HCT116 (cell line): ENCODE measurements at regions not wholly inside any gene's neighbourhood (a gene's known extent, or its start where the extent isn't known, plus 50 kb on each side); places are given as distances from the start of the nearest gene placed in this dataset.

Experiments used
- ATAC-seq: fragments of 200-7000 bp; cut with Tn5 transposase; 2 replicates; pipeline ENCODE4 v1.9.1; 2020; ENCODE audit warnings: mild to moderate bottlenecking, moderate library complexity
- BruUV-seq: library from RNA; stranded (reverse); fragments of 400-500 nt; replicated peaks from 2 replicates; lab custom pipeline; 2021; lab: Mats Ljungman, UMichigan
- CTCF ChIA-PET: fragments of 300-600 bp; sonication (Branson Sonifier 250); formaldehyde crosslinking; loops from one replicate; lab custom pipeline; 2021; ENCODE audit warnings: antibody characterized with exemption; lab: Charles Lee
- POLR2A ChIA-PET: fragments of 300-600, 350-600 bp; sonication (Branson Sonifier 250); formaldehyde crosslinking; loops from one replicate; lab custom pipeline; 2021; ENCODE audit warnings: antibody characterized with exemption; lab: Charles Lee
- RAD21 ChIA-PET, 2 experiments: fragments of 300-600 bp; sonication (Branson Sonifier 250); formaldehyde crosslinking; loops; one replicate each; lab custom pipeline; 2023; ENCODE audit warnings: low total read pairs in 2 of 2; ENCODE audit not compliant: uncharacterized antibody in 2 of 2, unreplicated experiment in 2 of 2, low non-redundant PET in 1 of 2; lab: Charles Lee
- DNase-seq: peaks from one replicate; pipeline ENCODE4 v3.0.0-alpha.2; 2010; ENCODE audit warnings: low read depth, low spot score
- H2AFZ ChIP-seq: fragments of 200-600 bp; shearing (Covaris generic), sonication (generic); 2 replicates; pipeline ENCODE4 v1.6.1; 2017; ENCODE audit warnings: low read depth, mixed run types, mixed read lengths, antibody characterized with exemption, low read length; ENCODE audit not compliant: poor library complexity, severe bottlenecking
- H3K27ac ChIP-seq: 2 replicates; pipeline ENCODE4 v1.5.1; 2012; ENCODE audit warnings: low read depth, low read length
- H3K27me3 ChIP-seq: fragments of 200-600 bp; sonication (generic); 2 replicates; pipeline ENCODE4 v1.6.1; 2016; ENCODE audit warnings: mixed run types, low read length, mixed read lengths; ENCODE audit not compliant: insufficient read depth
- H3K36me3 ChIP-seq, 2 experiments: fragments of 200-500 bp in 1 of 2; fragments of 200-600 bp in 1 of 2; sonication (Bioruptor generic) in 1 of 2; sonication (generic) in 1 of 2; 2 replicates each; pipeline versions ENCODE4 v1.5.1 to v1.6.1; 2014 to 2016; ENCODE audit warnings: low read length in 2 of 2, inconsistent platforms in 1 of 2, mixed read lengths in 1 of 2, mixed run types in 1 of 2; ENCODE audit not compliant: insufficient read depth in 2 of 2, control insufficient read depth in 1 of 2
- H3K4me1 ChIP-seq, 2 experiments: fragments of 200-600 bp in 1 of 2; sonication (generic) in 1 of 2; 2 replicates each; pipeline versions ENCODE4 v1.5.1 to v1.6.1; 2012 to 2017; ENCODE audit warnings: low read length in 2 of 2, inconsistent platforms in 1 of 2, mild to moderate bottlenecking in 1 of 2, mixed read lengths in 1 of 2, mixed run types in 1 of 2, moderate library complexity in 1 of 2; ENCODE audit not compliant: insufficient read depth in 2 of 2, control insufficient read depth in 1 of 2
- H3K4me2 ChIP-seq: fragments of 200-600 bp; sonication (generic); 2 replicates; pipeline ENCODE4 v1.6.1; 2017; ENCODE audit warnings: mixed run types, low read length, mixed read lengths
- H3K4me3 ChIP-seq, 2 experiments: fragments of 200-600 bp in 1 of 2; sonication (generic) in 1 of 2; replicated peaks in 1 of 2; 2 replicates each; pipeline ENCODE4 v1.5.1; 2011 to 2016; ENCODE audit warnings: low read length in 2 of 2, control low read depth in 1 of 2, low read depth in 1 of 2, mild to moderate bottlenecking in 1 of 2, mixed read lengths in 1 of 2, mixed run types in 1 of 2
- H3K79me2 ChIP-seq: fragments of 200-600 bp; sonication (generic); 2 replicates; pipeline ENCODE4 v1.6.1; 2017; ENCODE audit warnings: mild to moderate bottlenecking, mixed run types, low read length, moderate library complexity, mixed read lengths; ENCODE audit not compliant: insufficient read depth
- H3K9ac ChIP-seq: fragments of 200-600 bp; sonication (generic); 2 replicates; pipeline ENCODE4 v1.6.1; 2016; ENCODE audit warnings: low read length, mixed read lengths
- H3K9me2 ChIP-seq: fragments of 200-600 bp; sonication (generic), shearing (Covaris generic); 2 replicates; pipeline ENCODE4 v1.6.1; 2017; ENCODE audit warnings: mixed run types, mild to moderate bottlenecking, moderate library complexity; ENCODE audit not compliant: insufficient read depth
- H3K9me3 ChIP-seq, 2 experiments: fragments of 200-500 bp in 1 of 2; fragments of 200-600 bp in 1 of 2; sonication (Bioruptor generic) in 1 of 2; sonication (generic) in 1 of 2; 2 replicates each; pipeline ENCODE4 v1.6.1; 2014 to 2017; ENCODE audit warnings: low read length in 2 of 2, mixed read lengths in 2 of 2, inconsistent platforms in 1 of 2, low read depth in 1 of 2, mild to moderate bottlenecking in 1 of 2, mixed run types in 1 of 2, moderate library complexity in 1 of 2; ENCODE audit not compliant: control insufficient read depth in 1 of 2, insufficient read depth in 1 of 2
- H4K20me1 ChIP-seq: fragments of 200-600 bp; sonication (generic), shearing (Covaris generic); 2 replicates; pipeline ENCODE4 v1.6.1; 2017; ENCODE audit warnings: mixed run types, mild to moderate bottlenecking, moderate library complexity; ENCODE audit not compliant: insufficient read depth
- ATF3 ChIP-seq: IDR thresholded peaks from 2 replicates; pipeline ENCODE4 v1.6.1; 2012
- CBX3 ChIP-seq: IDR thresholded peaks from 2 replicates; pipeline ENCODE4 v1.6.1; 2012; ENCODE audit warnings: low read depth
- EGR1 ChIP-seq: IDR thresholded peaks from 2 replicates; pipeline ENCODE4 v1.6.1; 2012; ENCODE audit warnings: low read depth
- ELF1 ChIP-seq: IDR thresholded peaks from 2 replicates; pipeline ENCODE4 v1.6.1; 2012; ENCODE audit warnings: low read depth, borderline replicate concordance
- EZH2 ChIP-seq: fragments of 200-600 bp; sonication (generic); IDR thresholded peaks from 2 replicates; pipeline ENCODE4 v1.6.1; 2017; ENCODE audit warnings: antibody characterized with exemption, mixed run types
- FOSL1 ChIP-seq: IDR thresholded peaks from 2 replicates; pipeline ENCODE4 v1.6.1; 2012; ENCODE audit warnings: low read depth
- JUND ChIP-seq: IDR thresholded peaks from 2 replicates; pipeline ENCODE4 v1.6.1; 2012
- MAX ChIP-seq: IDR thresholded peaks from 2 replicates; pipeline ENCODE4 v1.6.1; 2012
- POLR2A ChIP-seq: IDR thresholded peaks from 2 replicates; pipeline ENCODE4 v1.7.0; 2011; ENCODE audit warnings: borderline replicate concordance; ENCODE audit not compliant: insufficient read depth, insufficient read length; ENCODE audit errors: extremely low read depth
- POLR2AphosphoS5 ChIP-seq: IDR thresholded peaks from 2 replicates; pipeline ENCODE4 v1.6.1; 2011; ENCODE audit warnings: mild to moderate bottlenecking, low read depth, low read length, moderate library complexity
- RAD21 ChIP-seq: IDR thresholded peaks from 2 replicates; pipeline ENCODE4 v1.6.1; 2012; ENCODE audit warnings: low read depth, mild to moderate bottlenecking
- SIN3A ChIP-seq: IDR thresholded peaks from 2 replicates; pipeline ENCODE4 v1.6.1; 2012; ENCODE audit warnings: low read depth
- SP1 ChIP-seq: IDR thresholded peaks from 2 replicates; pipeline ENCODE4 v1.6.1; 2012; ENCODE audit warnings: low read depth
- SRF ChIP-seq: IDR thresholded peaks from 2 replicates; pipeline ENCODE4 v1.6.1; 2012; ENCODE audit warnings: low read depth
- TCF7L2 ChIP-seq: IDR thresholded peaks from 2 replicates; pipeline ENCODE4 v1.7.0; 2011; ENCODE audit warnings: borderline replicate concordance, inconsistent platforms; ENCODE audit not compliant: insufficient read depth, insufficient read length; ENCODE audit errors: extremely low read depth
- ZBTB33 ChIP-seq: IDR thresholded peaks from 2 replicates; pipeline ENCODE4 v1.6.1; 2011; ENCODE audit warnings: mild to moderate bottlenecking, low read length, moderate library complexity; ENCODE audit not compliant: insufficient replicate concordance; ENCODE audit errors: extremely low read depth
- intact Hi-C: fragments of 100-400 bp; cut with micrococcal nuclease; formaldehyde crosslinking; loops from 2 replicates; pipeline ENCODE4 v1.10.0; 2022

- H3K27ac ChIP-seq = no peak overlapping the region
- peaks cover 27% of the 10 kb centered on the region for H3K27me3 ChIP-seq
- DNase-seq (no peak), ATAC-seq (no peak)
- TF ChIP-seq POLR2AphosphoS5 (no peak), ZBTB33 (no peak), TCF7L2 (no peak), RAD21 (no peak)
- BruUV-seq = no TSS peak
- no peaks in the 10 kb centered on the region for H3K9me2 ChIP-seq
- H3K79me2 ChIP-seq = no peaks in the 10 kb centered on the region
- ChIA-PET CTCF (interaction anchor here (0.9 kb wide), 1 partner anchor 19 kb away, joined by 3 read pairs; no protein-coding TSS in a partner anchor), RAD21 (no interaction called here), POLR2A (no interaction called here)
- no peaks in the 10 kb centered on the region for H4K20me1 ChIP-seq
- H3K4me3 ChIP-seq = no peak overlapping the region
- H3K9ac ChIP-seq = no peak overlapping the region
- H3K4me1 ChIP-seq = peaks cover 0 to 13% of the 10 kb centered on the region in 2 experiments; a peak in 2 of 4 replicates
- H3K4me2 ChIP-seq = no peak overlapping the region
- intact Hi-C loops = no loop called here
- no peaks in the 10 kb centered on the region for H3K36me3 ChIP-seq
- no peaks in the 10 kb centered on the region for H3K9me3 ChIP-seq
- no peak overlapping the region for H2AFZ ChIP-seq
These were observed 160.0 kb upstream of the SMIM23 start for GRCh38 chr5:171625646-171626045.

- no peak overlapping the region for H3K4me2 ChIP-seq
- H3K4me3 ChIP-seq = no peak overlapping the region
- no peaks in the 10 kb centered on the region for H3K79me2 ChIP-seq
- H3K27ac ChIP-seq = no peak overlapping the region
- no peak for DNase-seq
- ChIA-PET POLR2A (no interaction called here), CTCF (no interaction called here), RAD21 (no interaction called here)
- H3K27me3 ChIP-seq = peaks cover 27% of the 10 kb centered on the region
- H3K9ac ChIP-seq = no peak overlapping the region
- no peaks in the 10 kb centered on the region for H4K20me1 ChIP-seq
- no peaks in the 10 kb centered on the region for H3K36me3 ChIP-seq
- no peak overlapping the region for H2AFZ ChIP-seq
- TF ChIP-seq EGR1 (no peak), SRF (no peak), MAX (no peak), SP1 (no peak), EZH2 (no peak), JUND (no peak), FOSL1 (no peak), ATF3 (no peak), POLR2AphosphoS5 (no peak), ZBTB33 (no peak), SIN3A (no peak), POLR2A (no peak), CBX3 (no peak), ELF1 (no peak)
- H3K9me3 ChIP-seq = no peaks in the 10 kb centered on the region
- H3K4me1 ChIP-seq = peaks cover 0 to 14% of the 10 kb centered on the region in 2 experiments; a peak in 2 of 4 replicates
- BruUV-seq = no TSS peak
- intact Hi-C loops = no loop called here
- no peak for ATAC-seq
- no peaks in the 10 kb centered on the region for H3K9me2 ChIP-seq
These were observed 157.5 kb upstream of the SMIM23 start for GRCh38 chr5:171627936-171628632.
